Amygdala (tissue), 56 donors: ENCODE measurements at regions not wholly inside any gene's neighbourhood (a gene's known extent, or its start where the extent isn't known, plus 50 kb on each side); places are given as distances from the start of the nearest gene placed in this dataset.

Source experiments
- DNase-seq, 56 donors: peaks; one replicate each; lab custom pipeline; 2025; lab: John Stamatoyannopoulos, UW

GRCh38 chr12:125299840-125300239, 234.6 kb downstream of the AACS start:
- DNase-seq: no peak

- no peak for DNase-seq
Measured at GRCh38 chr12:125300249-125300648, 235.0 kb downstream of the AACS start.

GRCh38 chr12:125303337-125303736, 238.1 kb downstream of the AACS start:
- DNase-seq: no peak

- no peak for DNase-seq
Measured at GRCh38 chr12:125304029-125304428, 238.8 kb downstream of the AACS start.

- DNase-seq: no peak
Measured at GRCh38 chr12:125305231-125305630, 240.0 kb downstream of the AACS start.

- DNase-seq: peak in 2 of 56 donors; percentile 14 to 35
Measured at GRCh38 chr12:125310461-125310860, 245.2 kb downstream of the AACS start.

- DNase-seq: no peak
Measured at GRCh38 chr12:125311050-125311449, 245.8 kb downstream of the AACS start.

GRCh38 chr12:125312471-125312870, 247.2 kb downstream of the AACS start:
- DNase-seq: no peak

- DNase-seq: peak in 1 of 56 donors; percentile 18
Measured at GRCh38 chr12:125314051-125314755, 249.0 kb downstream of the AACS start.

GRCh38 chr12:125315771-125316170, 250.5 kb downstream of the AACS start:
- DNase-seq: no peak

GRCh38 chr12:125320177-125320576, 254.9 kb downstream of the AACS start:
- no peak for DNase-seq

- DNase-seq: no peak
Measured at GRCh38 chr12:125324861-125325490, 259.7 kb downstream of the AACS start.

GRCh38 chr12:125329239-125330102, 264.2 kb downstream of the AACS start:
- peak in 3 of 56 donors; percentile 7 to 23 (median 8) for DNase-seq

GRCh38 chr12:125330645-125331341, 265.6 kb downstream of the AACS start:
- DNase-seq: peak in 50 of 56 donors; percentile 18 to 87 (median 62)

- DNase-seq: no peak
Measured at GRCh38 chr12:125331342-125332052, 266.3 kb downstream of the AACS start.

GRCh38 chr12:125332900-125333299, 267.7 kb downstream of the AACS start:
- DNase-seq: no peak

GRCh38 chr12:125336246-125336645, 271.0 kb downstream of the AACS start:
- no peak for DNase-seq

- DNase-seq: peak in 23 of 56 donors; percentile 8 to 62 (median 16)
Measured at GRCh38 chr12:125340791-125341190, 275.6 kb downstream of the AACS start.

GRCh38 chr12:125341422-125341821, 276.2 kb downstream of the AACS start:
- no peak for DNase-seq

- DNase-seq: no peak
Measured at GRCh38 chr12:125343649-125344048, 278.4 kb downstream of the AACS start.
